ENCODE measurements at regions not wholly inside any gene's neighbourhood (a gene's known extent, or its start where the extent isn't known, plus 50 kb on each side); places are given as distances from the start of the nearest gene placed in this dataset.

DNA sequence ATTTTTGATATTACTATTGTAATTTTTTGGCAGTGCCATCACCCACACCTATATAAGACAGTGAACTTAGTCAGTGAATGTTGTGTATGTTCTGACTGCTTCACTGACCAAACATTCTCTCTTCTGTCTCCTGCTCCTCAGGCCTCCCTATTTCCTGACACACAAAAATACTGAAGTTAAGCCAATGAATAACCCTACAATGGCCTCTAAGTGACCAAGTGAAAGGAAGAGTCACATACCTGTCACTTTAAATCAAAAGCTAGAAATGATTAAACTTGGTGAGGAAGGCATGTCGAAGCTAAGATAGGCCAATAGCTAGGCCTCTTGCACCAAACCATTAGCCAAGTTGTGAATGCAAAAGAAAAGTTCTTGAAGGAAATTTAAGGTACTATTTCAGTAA lies 151.9 kb downstream of the RND3 start:
- Histone ChIP-seq H3K18ac (ENCODE audit: low read length) (no peak overlapping the region), H3K36me3 (ENCODE audit: control insufficient read depth in 1 of 2, insufficient read depth in 2 of 2, low read length in 2 of 2) (no peaks in the 10 kb centered on the region), H2AFZ (ENCODE audit: insufficient read depth, low read length, poor library complexity) (no peak overlapping the region), H3K27me3 (ENCODE audit: insufficient read depth, low read length) (no peaks in the 10 kb centered on the region), H3K79me2 (ENCODE audit: control insufficient read depth, insufficient read depth, low read length, poor library complexity) (no peaks in the 10 kb centered on the region), H3K23ac (ENCODE audit: low read length) (no peak overlapping the region), H3K4me1 (ENCODE audit: control insufficient read depth in 1 of 2, insufficient read depth in 2 of 2, low read length in 2 of 2) (no peaks in the 10 kb centered on the region), H3K4me3 (ENCODE audit: low read depth, low read length) (no peak overlapping the region), H3K14ac (ENCODE audit: low read length) (no peak overlapping the region), H3K4me2 (ENCODE audit: low read length) (no peak overlapping the region), H3K4ac (ENCODE audit: low read depth, low read length) (no peak overlapping the region), H4K91ac (ENCODE audit: low read depth, low read length) (no peak overlapping the region), H3K9ac (ENCODE audit: low read length) (no peak overlapping the region), H3K79me1 (ENCODE audit: low read length) (no peaks in the 10 kb centered on the region), H3K27ac (ENCODE audit: low read depth, low read length) (no peak overlapping the region), H2BK5ac (ENCODE audit: low read depth, low read length, poor library complexity) (no peak overlapping the region), H4K12ac (ENCODE audit: low read depth, low read length) (no peak overlapping the region), H2AK5ac (ENCODE audit: low read length) (no peak overlapping the region), H3K9me3 (ENCODE audit: insufficient read depth, low read depth, low read length) (no peaks in the 10 kb centered on the region), H2BK120ac (ENCODE audit: insufficient read depth, low read length, poor library complexity) (no peak overlapping the region), H4K8ac (ENCODE audit: low read depth, low read length) (no peak overlapping the region), H2BK12ac (ENCODE audit: low read length) (no peak overlapping the region)
- WGBS (ENCODE audit: extremely low coverage, insufficient coverage, insufficient read length): no CpG with 5 or more reads among the region's 1 CpG
- no peak for DNase-seq

- Histone ChIP-seq H2AFZ (ENCODE audit: insufficient read depth, low read length, poor library complexity) (no peak overlapping the region), H3K27me3 (ENCODE audit: insufficient read depth, low read length) (no peaks in the 10 kb centered on the region), H2BK120ac (ENCODE audit: insufficient read depth, low read length, poor library complexity) (no peak overlapping the region), H3K9me3 (ENCODE audit: insufficient read depth, low read depth, low read length) (no peaks in the 10 kb centered on the region), H3K36me3 (ENCODE audit: control insufficient read depth in 1 of 2, insufficient read depth in 2 of 2, low read length in 2 of 2) (no peaks in the 10 kb centered on the region), H3K9ac (ENCODE audit: low read length) (no peak overlapping the region), H3K27ac (ENCODE audit: low read depth, low read length) (no peak overlapping the region), H2BK5ac (ENCODE audit: low read depth, low read length, poor library complexity) (no peak overlapping the region), H3K23ac (ENCODE audit: low read length) (no peak overlapping the region), H3K4me1 (ENCODE audit: control insufficient read depth in 1 of 2, insufficient read depth in 2 of 2, low read length in 2 of 2) (no peaks in the 10 kb centered on the region), H3K4me2 (ENCODE audit: low read length) (no peak overlapping the region), H4K12ac (ENCODE audit: low read depth, low read length) (no peak overlapping the region), H2AK5ac (ENCODE audit: low read length) (no peak overlapping the region), H3K4me3 (ENCODE audit: low read depth, low read length) (no peak overlapping the region), H4K91ac (ENCODE audit: low read depth, low read length) (no peak overlapping the region), H3K4ac (ENCODE audit: low read depth, low read length) (no peak overlapping the region), H3K14ac (ENCODE audit: low read length) (no peak overlapping the region), H4K8ac (ENCODE audit: low read depth, low read length) (no peak overlapping the region), H3K79me2 (ENCODE audit: control insufficient read depth, insufficient read depth, low read length, poor library complexity) (no peaks in the 10 kb centered on the region), H3K79me1 (ENCODE audit: low read length) (no peaks in the 10 kb centered on the region), H2BK12ac (ENCODE audit: low read length) (no peak overlapping the region), H3K18ac (ENCODE audit: low read length) (no peak overlapping the region)
- no peak for DNase-seq
- WGBS (ENCODE audit: extremely low coverage, insufficient coverage, insufficient read length): no CpG with 5 or more reads among the region's 2 CpGs
Observed at GRCh38 chr2:150332383-150332782, 155.1 kb downstream of the RND3 start.

DNA sequence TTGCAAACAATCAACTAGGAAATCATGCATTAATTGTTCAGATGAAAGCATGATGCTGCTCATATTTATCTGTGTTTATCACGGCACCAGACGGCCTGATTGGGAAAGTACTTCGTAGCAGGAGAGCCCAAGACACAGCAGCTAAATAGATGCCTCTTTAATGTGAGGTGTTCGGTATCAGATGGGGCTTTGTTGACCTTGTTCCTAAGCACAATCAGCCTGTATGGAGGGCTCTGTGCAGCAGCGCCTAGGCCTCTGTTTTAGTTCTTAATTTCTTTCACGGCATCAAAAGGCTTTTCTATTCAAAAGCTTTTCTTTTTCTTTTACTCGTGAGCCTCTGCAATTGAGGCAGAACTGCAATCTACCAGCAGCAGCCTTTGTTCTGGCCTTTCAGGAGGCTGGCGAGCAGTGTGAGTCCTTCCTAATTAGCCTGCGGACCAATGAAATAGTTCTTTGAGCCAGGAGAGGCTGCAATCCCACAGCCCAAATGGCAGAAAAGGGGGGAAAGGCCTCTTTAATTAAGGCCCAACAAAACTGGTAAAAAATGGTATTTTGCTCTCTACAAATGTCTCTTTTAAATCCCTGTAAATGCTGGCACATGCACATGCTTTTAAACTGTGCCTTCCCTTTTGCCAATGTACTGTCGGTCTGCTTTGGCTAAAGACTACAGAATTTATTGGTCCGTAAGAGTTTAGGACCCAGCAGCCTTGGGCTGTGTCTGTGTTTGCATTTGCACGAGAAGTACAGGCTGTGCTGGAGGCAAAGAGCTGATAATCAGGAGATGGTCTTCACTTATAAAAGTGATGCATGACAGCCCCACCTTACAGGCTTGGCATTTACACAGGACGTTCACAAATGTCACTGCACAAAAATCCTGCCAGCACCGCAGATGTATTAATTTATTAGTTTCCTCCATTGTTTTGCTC lies 159.6 kb downstream of the RND3 start:
- Histone ChIP-seq H3K79me1 (ENCODE audit: low read length) (no peaks in the 10 kb centered on the region), H2AK5ac (ENCODE audit: low read length) (no peak overlapping the region), H2BK120ac (ENCODE audit: insufficient read depth, low read length, poor library complexity) (no peak overlapping the region), H3K27ac (ENCODE audit: low read depth, low read length) (no peak overlapping the region), H2AFZ (ENCODE audit: insufficient read depth, low read length, poor library complexity) (no peak overlapping the region), H3K36me3 (ENCODE audit: control insufficient read depth in 1 of 2, insufficient read depth in 2 of 2, low read length in 2 of 2) (no peaks in the 10 kb centered on the region), H3K27me3 (ENCODE audit: insufficient read depth, low read length) (no peaks in the 10 kb centered on the region), H4K8ac (ENCODE audit: low read depth, low read length) (no peak overlapping the region), H3K4ac (ENCODE audit: low read depth, low read length) (no peak overlapping the region), H3K18ac (ENCODE audit: low read length) (no peak overlapping the region), H3K4me1 (ENCODE audit: control insufficient read depth in 1 of 2, insufficient read depth in 2 of 2, low read length in 2 of 2) (no peaks in the 10 kb centered on the region), H4K91ac (ENCODE audit: low read depth, low read length) (no peak overlapping the region), H3K23ac (ENCODE audit: low read length) (no peak overlapping the region), H2BK5ac (ENCODE audit: low read depth, low read length, poor library complexity) (no peak overlapping the region), H3K4me3 (ENCODE audit: low read depth, low read length) (no peak overlapping the region), H2BK12ac (ENCODE audit: low read length) (no peak overlapping the region), H3K79me2 (ENCODE audit: control insufficient read depth, insufficient read depth, low read length, poor library complexity) (no peaks in the 10 kb centered on the region), H3K4me2 (ENCODE audit: low read length) (no peak overlapping the region), H3K14ac (ENCODE audit: low read length) (no peak overlapping the region), H4K12ac (ENCODE audit: low read depth, low read length) (no peak overlapping the region), H3K9ac (ENCODE audit: low read length) (no peak overlapping the region), H3K9me3 (ENCODE audit: insufficient read depth, low read depth, low read length) (no peaks in the 10 kb centered on the region)
- DNase-seq: no peak
- no CpG with 5 or more reads among the region's 14 CpGs for WGBS (ENCODE audit: extremely low coverage, insufficient coverage, insufficient read length)

GRCh38 chr2:150325656-150326314 lies 161.7 kb downstream of the RND3 start:
- no peak overlapping the region for H3K18ac ChIP-seq (ENCODE audit: low read length)
- H4K8ac ChIP-seq (ENCODE audit: low read depth, low read length): no peak overlapping the region
- no peak overlapping the region for H3K27ac ChIP-seq (ENCODE audit: low read depth, low read length)
- H2BK12ac ChIP-seq (ENCODE audit: low read length): no peak overlapping the region
- H3K36me3 ChIP-seq (ENCODE audit: control insufficient read depth in 1 of 2, insufficient read depth in 2 of 2, low read length in 2 of 2): no peaks in the 10 kb centered on the region
- no peak overlapping the region for H2BK120ac ChIP-seq (ENCODE audit: insufficient read depth, low read length, poor library complexity)
- no peak overlapping the region for H2AK5ac ChIP-seq (ENCODE audit: low read length)
- no peak overlapping the region for H3K4me2 ChIP-seq (ENCODE audit: low read length)
- no peaks in the 10 kb centered on the region for H3K27me3 ChIP-seq (ENCODE audit: insufficient read depth, low read length)
- H3K4me1 ChIP-seq (ENCODE audit: control insufficient read depth in 1 of 2, insufficient read depth in 2 of 2, low read length in 2 of 2): no peaks in the 10 kb centered on the region
- DNase-seq: no peak
- WGBS (ENCODE audit: extremely low coverage, insufficient coverage, insufficient read length): no CpG with 5 or more reads among the region's 6 CpGs
- H3K79me2 ChIP-seq (ENCODE audit: control insufficient read depth, insufficient read depth, low read length, poor library complexity): no peaks in the 10 kb centered on the region
- no peak overlapping the region for H2AFZ ChIP-seq (ENCODE audit: insufficient read depth, low read length, poor library complexity)
- no peak overlapping the region for H4K91ac ChIP-seq (ENCODE audit: low read depth, low read length)
- H3K9me3 ChIP-seq (ENCODE audit: insufficient read depth, low read depth, low read length): no peaks in the 10 kb centered on the region
- H2BK5ac ChIP-seq (ENCODE audit: low read depth, low read length, poor library complexity): no peak overlapping the region
- no peak overlapping the region for H4K12ac ChIP-seq (ENCODE audit: low read depth, low read length)
- H3K9ac ChIP-seq (ENCODE audit: low read length): no peak overlapping the region
- no peak overlapping the region for H3K4ac ChIP-seq (ENCODE audit: low read depth, low read length)
- H3K79me1 ChIP-seq (ENCODE audit: low read length): no peaks in the 10 kb centered on the region
- H3K4me3 ChIP-seq (ENCODE audit: low read depth, low read length): no peak overlapping the region
- no peak overlapping the region for H3K23ac ChIP-seq (ENCODE audit: low read length)
- no peak overlapping the region for H3K14ac ChIP-seq (ENCODE audit: low read length)
